DMS 273 treated with DMSO at 0.1 percent for 48 hours (cell line): ENCODE measurements at regions not wholly inside any gene's neighbourhood (a gene's known extent, or its start where the extent isn't known, plus 50 kb on each side); places are given as distances from the start of the nearest gene placed in this dataset.

ENCODE experiments used
- DNase-seq: peaks from one replicate; lab custom pipeline; 2025; lab: John Stamatoyannopoulos, UW

- no peak for DNase-seq
Observed at GRCh38 chr14:87161502-87161901, 831.5 kb downstream of the GALC start.

GRCh38 chr14:87160989-87161388, 832.0 kb downstream of the GALC start:
- DNase-seq, result no peak

GRCh38 chr14:87158283-87158682, 834.7 kb downstream of the GALC start:
- DNase-seq, result no peak

- no peak for DNase-seq
Observed at GRCh38 chr14:87156878-87157277, 836.1 kb downstream of the GALC start.

GRCh38 chr14:87155856-87156488, 837.0 kb downstream of the GALC start:
- DNase-seq, result no peak

- no peak for DNase-seq
Observed at GRCh38 chr14:87153901-87154300, 839.1 kb downstream of the GALC start.

- DNase-seq, result no peak
Observed at GRCh38 chr14:87153391-87153790, 839.6 kb downstream of the GALC start.

GRCh38 chr14:87152693-87153092, 840.3 kb downstream of the GALC start:
- DNase-seq, result no peak

GRCh38 chr14:87149583-87150354, 843.2 kb downstream of the GALC start:
- no peak for DNase-seq

GRCh38 chr14:87148655-87149054, 844.3 kb downstream of the GALC start:
- no peak for DNase-seq

- DNase-seq, result no peak
Observed at GRCh38 chr14:87142551-87143211, 850.3 kb downstream of the GALC start.

- DNase-seq, result no peak
Observed at GRCh38 chr14:87141801-87142200, 851.2 kb downstream of the GALC start.

GRCh38 chr14:87139299-87139698, 853.7 kb downstream of the GALC start:
- DNase-seq, result no peak

GRCh38 chr14:87133073-87133801, 859.7 kb downstream of the GALC start:
- DNase-seq, result no peak

GRCh38 chr14:87131879-87132278, 861.1 kb downstream of the GALC start:
- DNase-seq, result no peak

GRCh38 chr14:87122166-87122565, 870.8 kb downstream of the GALC start:
- no peak for DNase-seq

- no peak for DNase-seq
Observed at GRCh38 chr14:87121716-87122115, 871.3 kb downstream of the GALC start.

- DNase-seq, result no peak
Observed at GRCh38 chr14:87115234-87115633, 877.7 kb downstream of the GALC start.

- no peak for DNase-seq
Observed at GRCh38 chr14:87113286-87113685, 879.7 kb downstream of the GALC start.

- DNase-seq, result peak; percentile 68
Observed at GRCh38 chr14:87111741-87112140, 881.2 kb downstream of the GALC start.

- no peak for DNase-seq
Observed at GRCh38 chr14:87111126-87111525, 881.9 kb downstream of the GALC start.

- DNase-seq, result no peak
Observed at GRCh38 chr14:87109271-87109670, 883.7 kb downstream of the GALC start.

GRCh38 chr14:87108726-87109125, 884.3 kb downstream of the GALC start:
- DNase-seq, result no peak
